ENCODE measurements at regions not wholly inside any gene's neighbourhood (a gene's known extent, or its start where the extent isn't known, plus 50 kb on each side); places are given as distances from the start of the nearest gene placed in this dataset.

DNA sequence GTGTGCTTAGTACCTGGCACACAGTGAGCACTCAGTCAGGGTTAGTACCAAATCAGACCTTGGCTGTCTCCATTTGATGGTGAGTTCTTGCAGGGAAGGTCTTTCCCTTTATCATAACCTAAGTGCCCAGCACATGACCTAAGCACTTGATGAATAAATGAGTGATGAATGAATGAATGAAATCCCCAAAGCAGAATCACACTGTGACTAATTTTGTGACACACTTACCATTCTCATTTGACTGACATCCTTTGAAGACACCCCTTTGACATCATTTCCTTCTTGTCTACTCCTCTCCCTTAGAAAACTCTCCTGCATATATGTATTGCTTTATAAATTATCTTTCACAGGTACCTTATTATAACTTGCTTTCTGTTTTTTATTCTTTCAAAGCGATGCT lies 130.2 kb upstream of the ELL2 start:
- TF ChIP-seq, protein P1, sequence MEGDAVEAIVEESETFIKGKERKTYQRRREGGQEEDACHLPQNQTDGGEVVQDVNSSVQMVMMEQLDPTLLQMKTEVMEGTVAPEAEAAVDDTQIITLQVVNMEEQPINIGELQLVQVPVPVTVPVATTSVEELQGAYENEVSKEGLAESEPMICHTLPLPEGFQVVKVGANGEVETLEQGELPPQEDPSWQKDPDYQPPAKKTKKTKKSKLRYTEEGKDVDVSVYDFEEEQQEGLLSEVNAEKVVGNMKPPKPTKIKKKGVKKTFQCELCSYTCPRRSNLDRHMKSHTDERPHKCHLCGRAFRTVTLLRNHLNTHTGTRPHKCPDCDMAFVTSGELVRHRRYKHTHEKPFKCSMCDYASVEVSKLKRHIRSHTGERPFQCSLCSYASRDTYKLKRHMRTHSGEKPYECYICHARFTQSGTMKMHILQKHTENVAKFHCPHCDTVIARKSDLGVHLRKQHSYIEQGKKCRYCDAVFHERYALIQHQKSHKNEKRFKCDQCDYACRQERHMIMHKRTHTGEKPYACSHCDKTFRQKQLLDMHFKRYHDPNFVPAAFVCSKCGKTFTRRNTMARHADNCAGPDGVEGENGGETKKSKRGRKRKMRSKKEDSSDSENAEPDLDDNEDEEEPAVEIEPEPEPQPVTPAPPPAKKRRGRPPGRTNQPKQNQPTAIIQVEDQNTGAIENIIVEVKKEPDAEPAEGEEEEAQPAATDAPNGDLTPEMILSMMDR (conservative IDR thresholded peaks at IDR 0.05 in 1 of 2, IDR thresholded peaks at IDR 0.05 in 1 of 2; ENCODE audit: extremely low read depth in 1 of 2, insufficient read depth in 1 of 2, low read depth in 1 of 2, low read length in 2 of 2), result no peak
- no peak for TF ChIP-seq EZH2 (IDR thresholded peaks at IDR 0.05; ENCODE audit: borderline replicate concordance, low read length)

Data from mammary epithelial cell (primary cell).